ENCODE measurements at regions not wholly inside any gene's neighbourhood (a gene's known extent, or its start where the extent isn't known, plus 50 kb on each side); places are given as distances from the start of the nearest gene placed in this dataset.

DNA sequence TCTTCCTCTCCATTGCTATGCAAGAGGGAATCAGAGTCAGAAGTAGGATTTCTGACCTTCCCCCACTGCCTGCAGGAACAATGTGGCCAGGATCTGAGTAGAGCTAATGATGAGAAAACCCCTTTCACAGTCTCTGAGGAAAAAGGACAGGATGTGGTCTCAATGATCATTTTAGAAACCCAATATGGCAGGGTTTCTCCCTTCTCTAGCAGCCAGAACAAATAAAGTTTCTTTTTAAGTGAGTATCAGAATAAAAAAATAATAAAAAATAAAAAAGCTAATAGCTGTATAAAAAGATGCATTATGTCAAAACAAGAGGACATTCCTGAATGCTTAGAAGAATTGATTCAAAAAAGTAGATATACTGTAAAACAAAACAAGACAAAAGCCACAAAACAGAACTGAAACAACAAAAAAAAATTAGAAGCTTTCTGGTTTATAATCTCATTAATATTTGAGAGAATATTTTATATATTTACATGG lies 1124.9 kb upstream of the ZEB2 start:
- no peak overlapping the region for H3K4me3 ChIP-seq (ENCODE audit: low read depth, low read length)
- TF ChIP-seq, protein P1, sequence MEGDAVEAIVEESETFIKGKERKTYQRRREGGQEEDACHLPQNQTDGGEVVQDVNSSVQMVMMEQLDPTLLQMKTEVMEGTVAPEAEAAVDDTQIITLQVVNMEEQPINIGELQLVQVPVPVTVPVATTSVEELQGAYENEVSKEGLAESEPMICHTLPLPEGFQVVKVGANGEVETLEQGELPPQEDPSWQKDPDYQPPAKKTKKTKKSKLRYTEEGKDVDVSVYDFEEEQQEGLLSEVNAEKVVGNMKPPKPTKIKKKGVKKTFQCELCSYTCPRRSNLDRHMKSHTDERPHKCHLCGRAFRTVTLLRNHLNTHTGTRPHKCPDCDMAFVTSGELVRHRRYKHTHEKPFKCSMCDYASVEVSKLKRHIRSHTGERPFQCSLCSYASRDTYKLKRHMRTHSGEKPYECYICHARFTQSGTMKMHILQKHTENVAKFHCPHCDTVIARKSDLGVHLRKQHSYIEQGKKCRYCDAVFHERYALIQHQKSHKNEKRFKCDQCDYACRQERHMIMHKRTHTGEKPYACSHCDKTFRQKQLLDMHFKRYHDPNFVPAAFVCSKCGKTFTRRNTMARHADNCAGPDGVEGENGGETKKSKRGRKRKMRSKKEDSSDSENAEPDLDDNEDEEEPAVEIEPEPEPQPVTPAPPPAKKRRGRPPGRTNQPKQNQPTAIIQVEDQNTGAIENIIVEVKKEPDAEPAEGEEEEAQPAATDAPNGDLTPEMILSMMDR (conservative IDR thresholded peaks at IDR 0.05; ENCODE audit: low read depth, low read length): no peak
- no peak for DNase-seq (ENCODE audit: low read depth)

DNA sequence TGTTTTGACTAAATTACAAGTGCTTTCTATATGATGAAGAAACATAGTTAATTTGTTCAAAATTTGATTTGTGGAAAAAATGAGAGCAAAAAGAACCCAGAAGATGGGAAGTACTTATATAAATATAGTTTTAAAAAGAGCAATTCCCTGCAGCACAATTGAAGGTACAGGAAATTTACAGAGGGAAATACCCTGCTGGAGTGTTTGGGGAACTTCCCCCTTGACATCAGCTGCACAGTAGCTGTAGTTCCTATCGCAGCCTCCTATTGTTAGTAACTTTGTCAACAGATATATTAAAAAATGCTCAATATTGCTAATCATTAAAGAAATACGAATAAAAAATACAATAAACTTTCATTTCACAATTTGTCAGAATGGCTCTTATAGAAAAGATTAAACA lies 1118.8 kb upstream of the ZEB2 start:
- TF ChIP-seq, protein P1 (conservative IDR thresholded peaks at IDR 0.05; ENCODE audit: low read depth, low read length): no peak
- DNase-seq (ENCODE audit: low read depth): no peak
- H3K4me3 ChIP-seq (ENCODE audit: low read depth, low read length): no peak overlapping the region

- no peak overlapping the region for H3K4me3 ChIP-seq (ENCODE audit: low read depth, low read length)
- DNase-seq (ENCODE audit: low read depth): no peak
- TF ChIP-seq, protein P1 (conservative IDR thresholded peaks at IDR 0.05; ENCODE audit: low read depth, low read length): no peak
Measured at GRCh38 chr2:145635706-145636427, 1115.9 kb upstream of the ZEB2 start.

- no peak overlapping the region for H3K4me3 ChIP-seq (ENCODE audit: low read depth, low read length)
- TF ChIP-seq, protein P1 (conservative IDR thresholded peaks at IDR 0.05; ENCODE audit: low read depth, low read length): no peak
- no peak for DNase-seq (ENCODE audit: low read depth)
Measured at GRCh38 chr2:145631561-145631960, 1111.6 kb upstream of the ZEB2 start.

- TF ChIP-seq, protein P1 (conservative IDR thresholded peaks at IDR 0.05; ENCODE audit: low read depth, low read length): no peak
- no peak for DNase-seq (ENCODE audit: low read depth)
- H3K4me3 ChIP-seq (ENCODE audit: low read depth, low read length): no peak overlapping the region
Measured at GRCh38 chr2:145626301-145626700, 1106.4 kb upstream of the ZEB2 start.

GRCh38 chr2:145625111-145625510 lies 1105.2 kb upstream of the ZEB2 start:
- H3K4me3 ChIP-seq (ENCODE audit: low read depth, low read length): no peak overlapping the region
- TF ChIP-seq, protein P1 (conservative IDR thresholded peaks at IDR 0.05; ENCODE audit: low read depth, low read length): no peak
- DNase-seq (ENCODE audit: low read depth): no peak

DNA sequence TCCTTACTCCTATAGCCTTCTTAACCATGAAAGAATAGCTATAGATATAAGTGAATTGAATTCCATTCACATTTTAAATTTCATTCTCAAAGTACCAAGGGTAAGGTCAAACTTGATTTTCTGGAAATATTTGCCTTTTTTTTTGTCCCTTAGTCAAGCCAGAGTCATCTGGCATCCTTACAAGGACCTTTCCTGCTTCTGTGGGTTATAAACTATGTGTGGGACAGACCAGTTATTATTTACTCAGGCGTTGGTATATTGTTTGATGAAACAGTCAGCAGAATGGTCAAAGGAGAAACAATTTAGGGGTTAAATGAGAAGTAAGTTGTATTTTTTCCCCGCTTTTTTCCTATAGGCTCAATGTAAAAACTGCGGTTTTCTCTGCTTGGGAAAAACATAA lies 1103.2 kb upstream of the ZEB2 start:
- no peak for DNase-seq (ENCODE audit: low read depth)
- no peak overlapping the region for H3K4me3 ChIP-seq (ENCODE audit: low read depth, low read length)

More for the DNA sequence above, 1103.2 kb upstream of the ZEB2 start:
- TF ChIP-seq, protein P1 (conservative IDR thresholded peaks at IDR 0.05; ENCODE audit: low read depth, low read length): no peak
